ENCODE measurements at regions not wholly inside any gene's neighbourhood (a gene's known extent, or its start where the extent isn't known, plus 50 kb on each side); places are given as distances from the start of the nearest gene placed in this dataset.

- H3K4me2 ChIP-seq = no peak overlapping the region
- no peaks in the 10 kb centered on the region for H3K36me3 ChIP-seq
- no peaks in the 10 kb centered on the region for H3K27me3 ChIP-seq
- H4K20me1 ChIP-seq = no peaks in the 10 kb centered on the region
- H3K9me3 ChIP-seq (replicated peaks in 1 of 11) = no peaks in the 10 kb centered on the region
- TF ChIP-seq Cebpa-rat (IDR thresholded peaks at IDR 0.05) = no peak
- no peak overlapping the region for H3K9ac ChIP-seq
- H3K4me3 ChIP-seq = no peak overlapping the region
- H3K27ac ChIP-seq = no peak overlapping the region
- no peaks in the 10 kb centered on the region for H3K4me1 ChIP-seq
Observed at GRCh38 chr3:116767726-116768125, 58.1 kb downstream of the TUSC7 start.

GRCh38 chr3:116770815-116771450, 61.4 kb downstream of the TUSC7 start:
- Histone ChIP-seq H3K4me2 (no peak overlapping the region), H3K9ac (no peak overlapping the region), H3K9me3 (replicated peaks in 1 of 11) (no peaks in the 10 kb centered on the region), H3K36me3 (no peaks in the 10 kb centered on the region), H3K27me3 (no peaks in the 10 kb centered on the region), H3K27ac (no peak overlapping the region), H3K4me1 (no peaks in the 10 kb centered on the region), H4K20me1 (no peaks in the 10 kb centered on the region), H3K4me3 (no peak overlapping the region)
- TF ChIP-seq Cebpa-rat (IDR thresholded peaks at IDR 0.05) = no peak

GRCh38 chr3:116776880-116777785, 67.6 kb downstream of the TUSC7 start:
- Histone ChIP-seq H3K36me3 (no peaks in the 10 kb centered on the region), H3K9ac (no peak overlapping the region), H3K9me3 (replicated peaks in 1 of 11) (no peaks in the 10 kb centered on the region), H4K20me1 (no peaks in the 10 kb centered on the region), H3K4me1 (no peaks in the 10 kb centered on the region), H3K27me3 (no peaks in the 10 kb centered on the region), H3K27ac (no peak overlapping the region), H3K4me3 (no peak overlapping the region), H3K4me2 (no peak overlapping the region)
- TF ChIP-seq Cebpa-rat (IDR thresholded peaks at IDR 0.05) = no peak

DNA sequence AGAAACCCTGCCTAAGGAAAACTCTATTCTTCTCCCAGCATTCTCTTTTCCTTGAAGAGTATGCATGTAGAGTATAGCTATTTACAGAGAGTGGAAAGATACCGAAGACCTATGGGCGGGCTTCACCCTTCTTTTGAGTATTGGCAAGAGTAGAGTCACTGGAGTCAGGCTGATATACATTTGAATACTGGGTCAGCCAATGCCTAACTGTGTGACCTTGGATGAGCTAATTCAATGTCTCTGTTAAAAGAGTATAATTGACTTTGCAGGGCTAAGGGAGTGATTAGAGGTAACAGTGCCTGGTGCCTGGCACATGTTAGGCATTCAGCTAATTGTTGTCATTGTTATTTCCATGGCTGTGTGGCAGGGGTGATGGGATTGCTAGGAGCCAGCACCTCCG, 75.6 kb downstream of the TUSC7 start:
- no peaks in the 10 kb centered on the region for H4K20me1 ChIP-seq
- no peak overlapping the region for H3K4me2 ChIP-seq
- H3K4me3 ChIP-seq = no peak overlapping the region
- H3K27me3 ChIP-seq = no peaks in the 10 kb centered on the region
- H3K27ac ChIP-seq = no peak overlapping the region
- no peak overlapping the region for H3K9ac ChIP-seq
- TF ChIP-seq Cebpa-rat (IDR thresholded peaks at IDR 0.05) = no peak
- H3K36me3 ChIP-seq = no peaks in the 10 kb centered on the region
- no peaks in the 10 kb centered on the region for H3K9me3 ChIP-seq (replicated peaks in 1 of 11)
- H3K4me1 ChIP-seq = no peaks in the 10 kb centered on the region

DNA sequence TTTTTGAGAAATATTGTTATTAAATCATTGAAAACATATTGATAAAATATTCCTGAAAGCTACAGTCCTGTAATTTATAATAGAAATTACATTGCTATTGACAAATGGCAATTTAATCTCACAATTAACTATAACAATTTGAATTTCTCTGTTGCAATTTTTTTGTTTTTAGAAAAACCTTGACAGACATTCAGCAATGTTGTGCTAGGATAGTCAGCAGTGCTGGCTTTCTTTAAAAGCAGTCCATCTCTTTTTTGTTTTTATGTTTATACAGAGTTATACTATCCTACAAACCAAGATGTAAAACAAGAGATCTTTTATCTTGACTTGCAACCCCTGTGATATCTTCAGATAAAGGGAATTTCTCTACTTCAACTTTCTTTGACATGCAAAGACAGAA, 93.1 kb downstream of the TUSC7 start:
- H3K27me3 ChIP-seq = no peaks in the 10 kb centered on the region
- no peak overlapping the region for H3K9ac ChIP-seq
- H3K4me1 ChIP-seq = peaks cover 0 to 13% (median 0%) of the 10 kb centered on the region in 10 experiments; a peak in 5 of 20 replicates
- H3K9me3 ChIP-seq (replicated peaks in 1 of 11) = peaks cover 0 to 21% (median 0%) of the 10 kb centered on the region in 11 experiments; a peak in 3 of 22 replicates
- TF ChIP-seq Cebpa-rat (IDR thresholded peaks at IDR 0.05) = no peak
- no peaks in the 10 kb centered on the region for H4K20me1 ChIP-seq
- H3K36me3 ChIP-seq = no peaks in the 10 kb centered on the region
- H3K4me3 ChIP-seq = no peak overlapping the region
- no peak overlapping the region for H3K27ac ChIP-seq
- no peak overlapping the region for H3K4me2 ChIP-seq

- Histone ChIP-seq H3K9ac (no peak overlapping the region), H3K27ac (no peak overlapping the region), H3K27me3 (no peaks in the 10 kb centered on the region), H3K36me3 (no peaks in the 10 kb centered on the region), H3K4me2 (peak overlapping the region in 3 of 11 experiments; percentile 35 to 52 (median 49); a peak in 2 of 22 replicates), H3K9me3 (replicated peaks in 1 of 11) (peaks cover 0 to 30% (median 12%) of the 10 kb centered on the region in 11 experiments; a peak in 9 of 22 replicates), H3K4me1 (peaks cover 0 to 33% (median 0%) of the 10 kb centered on the region in 10 experiments; a peak in 6 of 20 replicates), H3K4me3 (no peak overlapping the region), H4K20me1 (no peaks in the 10 kb centered on the region)
- TF ChIP-seq Cebpa-rat (IDR thresholded peaks at IDR 0.05) = no peak
Observed at GRCh38 chr3:116806351-116806750, 96.8 kb downstream of the TUSC7 start.

DNA sequence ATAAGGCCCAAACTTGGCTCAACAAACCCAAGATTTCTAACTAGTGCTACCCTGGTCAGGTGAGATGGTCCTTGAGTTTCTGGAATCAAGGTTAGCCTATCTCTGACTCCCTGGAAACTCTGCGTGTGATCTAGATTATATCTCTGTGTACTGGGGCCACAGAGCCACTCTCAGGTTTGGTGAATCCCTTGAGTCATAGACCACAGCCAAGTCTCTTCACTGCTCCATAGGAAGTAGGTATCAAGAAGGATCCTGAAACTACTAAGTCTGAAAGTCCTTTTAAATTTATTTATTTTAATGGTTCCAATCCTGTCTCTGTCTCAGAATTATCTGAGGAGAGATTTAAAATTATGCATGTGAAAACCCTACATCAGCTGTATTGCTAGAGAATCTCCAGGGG, 99.1 kb downstream of the TUSC7 start:
- Histone ChIP-seq H3K9ac (peak overlapping the region in 5 of 11 experiments; percentile 11 to 76 (median 47); a peak in 8 of 22 replicates), H3K4me3 (no peak overlapping the region), H3K36me3 (no peaks in the 10 kb centered on the region), H3K4me1 (peaks cover 0 to 33% (median 0%) of the 10 kb centered on the region in 10 experiments; a peak in 6 of 20 replicates), H3K9me3 (replicated peaks in 1 of 11) (peaks cover 0 to 19% (median 11%) of the 10 kb centered on the region in 11 experiments; a peak in 9 of 22 replicates), H3K27ac (peak overlapping the region in 5 of 11 experiments; percentile 68 to 92 (median 79); a peak in 10 of 22 replicates), H4K20me1 (no peaks in the 10 kb centered on the region), H3K27me3 (no peaks in the 10 kb centered on the region), H3K4me2 (peak overlapping the region in 5 of 11 experiments; percentile 27 to 70 (median 59); a peak in 8 of 22 replicates)
- no peak for TF ChIP-seq Cebpa-rat (IDR thresholded peaks at IDR 0.05)

DNA sequence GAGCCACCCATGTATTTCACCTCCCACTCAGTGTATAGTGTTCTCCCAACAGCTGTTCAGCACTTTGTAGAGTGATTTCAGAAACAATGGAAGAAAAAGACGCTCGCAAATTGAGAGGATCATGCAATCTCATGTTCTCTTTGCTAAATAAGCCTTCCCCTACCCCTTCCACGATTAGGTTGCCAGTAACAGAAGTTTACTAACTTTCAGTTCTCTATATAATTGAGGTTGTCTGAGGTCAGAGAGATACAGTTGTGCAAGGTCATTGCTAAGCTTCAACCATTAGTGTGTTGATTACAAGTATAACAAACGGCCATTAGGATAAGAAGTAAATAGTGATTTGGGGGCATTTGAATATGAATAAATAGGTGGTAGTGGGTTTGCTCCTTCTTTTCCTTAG, 99.6 kb downstream of the TUSC7 start:
- Histone ChIP-seq H3K4me3 (no peak overlapping the region), H3K4me1 (peaks cover 0 to 33% (median 0%) of the 10 kb centered on the region in 10 experiments; a peak in 6 of 20 replicates), H3K9me3 (replicated peaks in 1 of 11) (peaks cover 0 to 16% (median 11%) of the 10 kb centered on the region in 11 experiments; a peak in 8 of 22 replicates), H3K27me3 (no peaks in the 10 kb centered on the region), H3K9ac (peak overlapping the region in 5 of 11 experiments; percentile 11 to 76 (median 47); a peak in 8 of 22 replicates), H4K20me1 (no peaks in the 10 kb centered on the region), H3K4me2 (peak overlapping the region in 5 of 11 experiments; percentile 27 to 70 (median 59); a peak in 8 of 22 replicates), H3K36me3 (no peaks in the 10 kb centered on the region), H3K27ac (peak overlapping the region in 5 of 11 experiments; percentile 68 to 92 (median 79); a peak in 10 of 22 replicates)
- TF ChIP-seq Cebpa-rat (IDR thresholded peaks at IDR 0.05) = peak in 2 of 11 experiments; percentile 32 to 49; a peak in 2 of 22 replicates

- peaks cover 0 to 21% (median 0%) of the 10 kb centered on the region in 10 experiments; a peak in 6 of 20 replicates for H3K4me1 ChIP-seq
Observed at GRCh38 chr3:116811754-116812153, 102.2 kb downstream of the TUSC7 start.

More at GRCh38 chr3:116811754-116812153, 102.2 kb downstream of the TUSC7 start:
- Histone ChIP-seq H3K36me3 (no peaks in the 10 kb centered on the region), H3K4me2 (no peak overlapping the region), H4K20me1 (no peaks in the 10 kb centered on the region), H3K9me3 (replicated peaks in 1 of 11) (peaks cover 0 to 16% (median 9%) of the 10 kb centered on the region in 11 experiments; a peak in 8 of 22 replicates), H3K27me3 (no peaks in the 10 kb centered on the region), H3K4me3 (no peak overlapping the region), H3K9ac (no peak overlapping the region), H3K27ac (no peak overlapping the region)
- no peak for TF ChIP-seq Cebpa-rat (IDR thresholded peaks at IDR 0.05)
